ENCODE measurements at regions not wholly inside any gene's neighbourhood (a gene's known extent, or its start where the extent isn't known, plus 50 kb on each side); places are given as distances from the start of the nearest gene placed in this dataset.

GRCh38 chr1:172954476-172955150, 96.1 kb downstream of the TNFSF18 start:
- H2BK20ac ChIP-seq (ENCODE audit: low read length) = no peak overlapping the region
- H3K79me1 ChIP-seq (ENCODE audit: low read depth, low read length) = no peaks in the 10 kb centered on the region
- H4K5ac ChIP-seq (ENCODE audit: insufficient read length, low read depth, low read length) = no peak overlapping the region
- H4K91ac ChIP-seq (replicated peaks; ENCODE audit: insufficient read length, low read length) = no peak overlapping the region
- no peak overlapping the region for H2AK5ac ChIP-seq (ENCODE audit: low read depth, low read length)
- TF ChIP-seq E2F6 (IDR thresholded peaks at IDR 0.05) (no peak), PHF8 (conservative IDR thresholded peaks at IDR 0.05; ENCODE audit: low read depth, low read length) (no peak)
- FAIRE-seq (no peak), DNase-seq (ENCODE audit: low read depth in 1 of 2, low spot score in 2 of 2) (no peak)
- no peak overlapping the region for H3K23ac ChIP-seq (ENCODE audit: insufficient read length)
- H3K4me2 ChIP-seq (ENCODE audit: insufficient read depth in 1 of 2, low read depth in 2 of 2, low read length in 2 of 2) = no peak overlapping the region
- H3K79me2 ChIP-seq (ENCODE audit: control insufficient read depth in 1 of 2, insufficient read depth in 2 of 2, low read length in 2 of 2) = no peaks in the 10 kb centered on the region
- no peak overlapping the region for H2BK12ac ChIP-seq (ENCODE audit: low read depth, low read length)
- no peak overlapping the region for H3K18ac ChIP-seq (ENCODE audit: extremely low read depth, low read length)
- no peak overlapping the region for H3K56ac ChIP-seq (replicated peaks; ENCODE audit: insufficient read length, low read depth, low read length)
- no peak overlapping the region for H2BK5ac ChIP-seq (ENCODE audit: low read depth, low read length)
- H3K36me3 ChIP-seq (ENCODE audit: control insufficient read depth in 2 of 4, insufficient read depth in 4 of 4, low read length in 3 of 4) = no peaks in the 10 kb centered on the region
- WGBS, 2 experiments (ENCODE audit: extremely low coverage in 1 of 2, insufficient coverage in 1 of 2, insufficient read length in 1 of 2, insufficient replicate concordance in 2 of 2, low coverage in 1 of 2, low lambda C conversion rate in 2 of 2, missing lambda C conversion rate in 1 of 2) = 92% methylated on average over 6 of the region's 6 CpGs; no CpG with 5 or more reads in 1 of the 2 experiments
- H3K27me3 ChIP-seq (replicated peaks in 1 of 4; ENCODE audit: control insufficient read depth in 3 of 4, extremely low read depth in 1 of 4, insufficient read depth in 3 of 4, low read length in 3 of 4) = no peaks in the 10 kb centered on the region
- no peaks in the 10 kb centered on the region for H4K20me1 ChIP-seq (replicated peaks in 1 of 2; ENCODE audit: control insufficient read depth in 1 of 2, insufficient read depth in 2 of 2, low read length in 2 of 2)
- H3K4me1 ChIP-seq (replicated peaks in 1 of 4; ENCODE audit: control insufficient read depth in 3 of 4, insufficient read depth in 4 of 4, low read length in 3 of 4) = no peaks in the 10 kb centered on the region
- H3K9ac ChIP-seq (replicated peaks in 1 of 4; ENCODE audit: extremely low read depth in 1 of 4, low read depth in 3 of 4, low read length in 3 of 4) = no peak overlapping the region
- no peak overlapping the region for H4K8ac ChIP-seq (ENCODE audit: extremely low read depth, insufficient read depth, low read length)
- POLR2A ChIA-PET (ENCODE audit: partially characterized antibody) = no interaction called here
- H2BK15ac ChIP-seq (ENCODE audit: low read length) = no peak overlapping the region
- no peak overlapping the region for H3K27ac ChIP-seq (ENCODE audit: low read depth, low read length)
- H3K4me3 ChIP-seq (ENCODE audit: extremely low read depth in 1 of 4, insufficient read depth in 2 of 4, low read depth in 3 of 4, low read length in 4 of 4) = no peak overlapping the region
- H3K14ac ChIP-seq (ENCODE audit: insufficient read length) = no peak overlapping the region
- no peaks in the 10 kb centered on the region for H3K9me3 ChIP-seq (ENCODE audit: insufficient read depth in 2 of 2, low read depth in 1 of 2, low read length in 1 of 2)
- H2AFZ ChIP-seq (ENCODE audit: low read length) = no peak overlapping the region
- CTCF ChIA-PET (ENCODE audit: partially characterized antibody) = interaction anchor here (0.5 to 1.0 kb wide), 4 partner anchors 10 to 212 kb away, joined by 3 to 4 read pairs (median 3); no protein-coding TSS in a partner anchor
- no peaks in the 10 kb centered on the region; the same call in 1 of the 2 replicates for H3K23me2 ChIP-seq (ENCODE audit: low read depth, low read length)
- H3K4ac ChIP-seq (replicated peaks; ENCODE audit: insufficient read length, low read depth, low read length) = no peak overlapping the region
- no peak overlapping the region for H2BK120ac ChIP-seq (replicated peaks; ENCODE audit: low read depth, low read length)

Data from H1 (cell line).